ENCODE measurements at regions not wholly inside any gene's neighbourhood (a gene's known extent, or its start where the extent isn't known, plus 50 kb on each side); places are given as distances from the start of the nearest gene placed in this dataset.

- no peaks in the 10 kb centered on the region for H3K9me3 ChIP-seq (ENCODE audit: control insufficient read depth, low read length, poor library complexity, severe bottlenecking)
- H3K27ac Mint-ChIP-seq: no peak overlapping the region
- H3K4me1 Mint-ChIP-seq: no peaks in the 10 kb centered on the region
- no peak overlapping the region for H3K4me3 Mint-ChIP-seq
- H3K36me3 Mint-ChIP-seq (ENCODE audit: low read depth): no peaks in the 10 kb centered on the region
- peaks cover under 1% of the 10 kb centered on the region for H3K27me3 Mint-ChIP-seq
- no peak for ATAC-seq
- DNase-seq: no peak
Measured at GRCh38 chr2:234679741-234680687, 183.1 kb upstream of the ARL4C start.

GRCh38 chr2:234679301-234679740 lies 182.4 kb upstream of the ARL4C start:
- H3K27ac Mint-ChIP-seq: no peak overlapping the region
- no peaks in the 10 kb centered on the region for H3K36me3 Mint-ChIP-seq (ENCODE audit: low read depth)
- H3K27me3 Mint-ChIP-seq: peaks cover 7% of the 10 kb centered on the region
- DNase-seq (no peak), ATAC-seq (no peak)
- no peaks in the 10 kb centered on the region for H3K9me3 ChIP-seq (ENCODE audit: control insufficient read depth, low read length, poor library complexity, severe bottlenecking)
- no peak overlapping the region for H3K4me3 Mint-ChIP-seq
- H3K4me1 Mint-ChIP-seq: no peaks in the 10 kb centered on the region

DNA sequence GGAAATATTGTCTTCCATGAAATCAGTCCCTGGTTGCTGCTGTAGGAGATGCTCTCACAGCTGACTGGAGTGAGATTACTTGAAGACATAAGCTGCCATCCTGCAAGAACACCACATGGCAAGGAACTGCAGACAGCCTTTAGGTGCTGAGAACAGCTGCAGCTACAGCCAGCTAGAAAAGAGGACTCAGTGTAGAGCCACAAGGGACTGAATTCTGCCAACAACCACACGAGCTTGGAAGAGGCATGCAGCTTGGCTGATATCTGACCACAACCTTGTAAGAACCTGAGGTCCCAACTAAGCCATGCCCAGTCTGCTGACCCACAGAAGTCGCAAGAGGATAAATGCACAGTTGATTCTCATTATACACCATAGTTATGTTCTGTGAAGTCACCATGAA lies 181.8 kb upstream of the ARL4C start:
- ATAC-seq: no peak
- H3K27ac Mint-ChIP-seq: no peak overlapping the region
- DNase-seq: no peak
- H3K36me3 Mint-ChIP-seq (ENCODE audit: low read depth): no peaks in the 10 kb centered on the region
- peaks cover 13% of the 10 kb centered on the region for H3K27me3 Mint-ChIP-seq
- no peaks in the 10 kb centered on the region for H3K9me3 ChIP-seq (ENCODE audit: control insufficient read depth, low read length, poor library complexity, severe bottlenecking)
- H3K4me3 Mint-ChIP-seq: no peak overlapping the region
- H3K4me1 Mint-ChIP-seq: no peaks in the 10 kb centered on the region

DNA sequence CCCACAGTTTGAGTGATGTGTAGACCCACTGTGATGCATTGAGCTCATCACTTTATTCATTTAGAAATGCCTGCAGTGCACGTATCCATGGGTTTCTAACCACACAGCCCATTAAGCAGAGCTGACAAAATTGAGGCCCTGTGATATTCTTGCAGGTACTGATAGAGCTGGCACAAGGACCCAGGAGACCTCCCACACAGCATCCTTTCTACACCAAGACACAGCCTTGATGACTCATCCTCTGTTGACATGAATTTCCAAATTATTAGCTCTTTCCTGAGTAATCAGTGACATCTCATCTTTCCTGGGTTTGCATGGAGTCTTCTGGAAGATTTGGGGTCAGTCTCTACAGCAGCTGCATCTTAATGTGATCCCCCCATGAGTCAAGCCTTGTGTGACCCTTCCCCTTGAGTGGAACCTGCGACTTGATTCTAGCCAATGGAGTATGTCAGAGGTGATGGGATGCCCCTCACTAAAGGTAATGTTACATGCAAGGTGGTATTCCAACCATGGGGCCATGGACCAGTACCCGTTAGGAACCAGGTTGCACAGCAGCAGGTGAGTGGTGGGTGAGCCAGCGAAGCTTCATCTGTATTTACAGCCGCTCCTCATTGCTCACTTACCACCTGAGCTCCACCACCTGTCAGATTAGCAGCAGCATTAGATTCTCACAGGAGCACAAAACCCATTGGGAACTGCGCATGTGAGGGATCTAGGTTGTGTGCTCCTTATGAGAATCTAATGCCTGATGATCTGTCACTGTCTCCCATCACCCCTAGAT lies 181.1 kb upstream of the ARL4C start:
- H3K4me3 Mint-ChIP-seq: no peak overlapping the region
- H3K9me3 ChIP-seq (ENCODE audit: control insufficient read depth, low read length, poor library complexity, severe bottlenecking): no peaks in the 10 kb centered on the region
- ATAC-seq (no peak), DNase-seq (no peak)
- H3K27ac Mint-ChIP-seq: no peak overlapping the region
- H3K4me1 Mint-ChIP-seq: no peaks in the 10 kb centered on the region
- H3K36me3 Mint-ChIP-seq (ENCODE audit: low read depth): no peaks in the 10 kb centered on the region
- H3K27me3 Mint-ChIP-seq: peaks cover 14% of the 10 kb centered on the region

DNA sequence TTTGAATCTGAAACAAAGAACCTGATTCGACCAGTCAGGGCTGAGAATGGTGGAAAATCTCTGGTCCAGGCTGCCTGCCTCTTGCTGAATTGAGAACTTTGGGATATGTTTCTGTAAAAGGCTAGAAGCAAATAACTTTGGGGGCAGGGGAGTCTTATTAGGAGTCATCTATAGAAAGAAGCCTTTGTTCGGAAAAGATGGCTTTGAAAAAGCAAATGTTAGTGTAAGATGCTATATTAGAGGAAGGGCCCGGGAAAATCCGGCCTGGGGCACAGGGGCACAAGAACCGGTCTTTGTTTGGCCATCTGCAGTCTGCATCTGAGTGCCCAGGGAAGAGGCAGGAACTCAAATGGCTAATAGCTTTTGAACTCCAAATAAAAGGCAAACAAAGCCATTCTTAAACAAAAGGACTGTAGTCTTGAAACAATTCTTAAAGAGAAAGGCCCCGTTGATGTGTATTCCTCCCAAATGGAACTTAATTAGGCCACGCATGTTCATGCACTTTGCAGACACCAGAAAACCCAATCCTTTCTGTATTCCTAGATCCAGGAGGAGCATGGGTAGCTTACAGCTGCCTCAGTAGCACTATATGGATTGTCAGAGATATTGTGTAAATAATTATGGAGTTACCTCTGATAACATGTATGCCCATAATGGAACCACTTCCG lies 180.0 kb upstream of the ARL4C start:
- no peaks in the 10 kb centered on the region for H3K4me1 Mint-ChIP-seq
- H3K27me3 Mint-ChIP-seq: peaks cover 16% of the 10 kb centered on the region
- DNase-seq: no peak
- ATAC-seq: no peak
- H3K36me3 Mint-ChIP-seq (ENCODE audit: low read depth): no peaks in the 10 kb centered on the region
- H3K9me3 ChIP-seq (ENCODE audit: control insufficient read depth, low read length, poor library complexity, severe bottlenecking): no peaks in the 10 kb centered on the region
- H3K27ac Mint-ChIP-seq: no peak overlapping the region
- no peak overlapping the region for H3K4me3 Mint-ChIP-seq

GRCh38 chr2:234676109-234676782 lies 179.4 kb upstream of the ARL4C start:
- no peaks in the 10 kb centered on the region for H3K9me3 ChIP-seq (ENCODE audit: control insufficient read depth, low read length, poor library complexity, severe bottlenecking)
- Mint-ChIP-seq H3K27ac (no peak overlapping the region), H3K4me3 (no peak overlapping the region), H3K36me3 (ENCODE audit: low read depth) (no peaks in the 10 kb centered on the region), H3K4me1 (no peaks in the 10 kb centered on the region), H3K27me3 (peaks cover 23% of the 10 kb centered on the region)
- no peak for DNase-seq
- ATAC-seq: no peak

GRCh38 chr2:234674781-234675201 lies 177.9 kb upstream of the ARL4C start:
- Mint-ChIP-seq H3K27me3 (peaks cover 29% of the 10 kb centered on the region), H3K27ac (no peak overlapping the region), H3K36me3 (ENCODE audit: low read depth) (no peaks in the 10 kb centered on the region), H3K4me3 (no peak overlapping the region), H3K4me1 (no peaks in the 10 kb centered on the region)
- no peak for DNase-seq
- H3K9me3 ChIP-seq (ENCODE audit: control insufficient read depth, low read length, poor library complexity, severe bottlenecking): no peaks in the 10 kb centered on the region
- ATAC-seq: no peak

- Mint-ChIP-seq H3K27ac (no peak overlapping the region), H3K27me3 (peaks cover 36% of the 10 kb centered on the region), H3K4me1 (no peaks in the 10 kb centered on the region), H3K36me3 (ENCODE audit: low read depth) (no peaks in the 10 kb centered on the region), H3K4me3 (no peak overlapping the region)
- H3K9me3 ChIP-seq (ENCODE audit: control insufficient read depth, low read length, poor library complexity, severe bottlenecking): no peaks in the 10 kb centered on the region
- ATAC-seq: no peak
- DNase-seq: no peak
Measured at GRCh38 chr2:234673961-234674759, 177.3 kb upstream of the ARL4C start.

DNA sequence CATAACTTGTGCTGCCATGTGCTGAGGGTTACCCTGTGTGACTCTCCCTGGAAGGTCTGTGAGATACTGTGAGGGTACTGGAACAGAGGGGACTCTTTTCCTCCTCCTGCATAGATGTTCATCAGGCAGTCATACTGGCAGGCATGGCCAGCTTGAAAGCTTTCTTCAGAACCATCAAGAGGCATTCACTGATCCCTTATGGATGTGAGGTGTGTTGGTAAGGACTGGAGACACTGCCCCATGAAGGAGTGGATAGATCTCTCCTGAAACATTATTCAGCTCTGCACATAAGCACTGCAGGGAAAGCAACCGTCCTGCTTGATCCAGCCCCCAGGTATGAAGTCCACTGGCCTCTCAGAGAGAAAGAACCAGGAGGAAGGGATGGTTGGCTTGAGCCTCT lies 176.6 kb upstream of the ARL4C start:
- H3K36me3 Mint-ChIP-seq (ENCODE audit: low read depth): no peaks in the 10 kb centered on the region
- H3K9me3 ChIP-seq (ENCODE audit: control insufficient read depth, low read length, poor library complexity, severe bottlenecking): no peaks in the 10 kb centered on the region
- no peak overlapping the region for H3K27ac Mint-ChIP-seq
- no peak overlapping the region for H3K4me3 Mint-ChIP-seq
- DNase-seq: no peak
- H3K27me3 Mint-ChIP-seq: peaks cover 40% of the 10 kb centered on the region
- no peak for ATAC-seq
- H3K4me1 Mint-ChIP-seq: no peaks in the 10 kb centered on the region

DNA sequence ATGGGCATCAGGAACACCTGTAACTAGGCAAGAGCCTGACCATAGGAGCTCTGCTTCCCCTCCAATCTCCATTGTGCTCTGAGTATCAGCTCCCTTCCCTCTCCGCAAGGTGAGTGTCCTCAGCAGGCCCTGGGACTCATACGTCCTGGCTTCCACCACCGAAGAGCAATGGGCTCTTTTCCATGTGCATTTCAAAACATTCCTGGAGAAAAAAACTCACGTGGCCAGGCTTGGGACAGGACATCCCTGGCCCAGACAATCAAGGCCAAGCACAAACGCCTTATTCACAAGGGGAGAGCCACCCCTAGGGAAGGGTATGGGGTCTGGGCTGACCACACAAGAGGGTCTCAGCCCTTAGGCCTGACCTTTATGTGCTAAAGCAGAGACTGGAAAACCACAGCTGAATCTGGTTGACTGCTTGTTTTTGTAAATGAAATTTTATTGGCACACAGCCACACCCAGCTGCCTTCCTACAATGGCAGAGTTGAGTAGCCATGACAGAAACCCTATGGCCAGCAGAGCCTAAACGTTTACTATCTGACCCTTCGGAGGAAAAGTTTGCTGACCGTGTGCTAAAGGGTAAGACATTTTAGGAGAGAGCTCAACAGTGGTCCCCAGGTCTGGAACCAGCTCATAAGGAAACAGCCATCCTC lies 175.7 kb upstream of the ARL4C start:
- no peak for ATAC-seq
- Mint-ChIP-seq H3K27ac (no peak overlapping the region), H3K4me1 (no peaks in the 10 kb centered on the region), H3K27me3 (peaks cover 44% of the 10 kb centered on the region), H3K4me3 (no peak overlapping the region), H3K36me3 (ENCODE audit: low read depth) (no peaks in the 10 kb centered on the region)
- no peak for DNase-seq
- H3K9me3 ChIP-seq (ENCODE audit: control insufficient read depth, low read length, poor library complexity, severe bottlenecking): no peaks in the 10 kb centered on the region

GRCh38 chr2:234671716-234672115 lies 174.8 kb upstream of the ARL4C start:
- no peak for DNase-seq
- no peak overlapping the region for H3K27ac Mint-ChIP-seq
- H3K4me3 Mint-ChIP-seq: no peak overlapping the region
- no peak for ATAC-seq
- no peaks in the 10 kb centered on the region for H3K36me3 Mint-ChIP-seq (ENCODE audit: low read depth)
- no peaks in the 10 kb centered on the region for H3K4me1 Mint-ChIP-seq
- H3K27me3 Mint-ChIP-seq: peaks cover 52% of the 10 kb centered on the region
- no peaks in the 10 kb centered on the region for H3K9me3 ChIP-seq (ENCODE audit: control insufficient read depth, low read length, poor library complexity, severe bottlenecking)

DNA sequence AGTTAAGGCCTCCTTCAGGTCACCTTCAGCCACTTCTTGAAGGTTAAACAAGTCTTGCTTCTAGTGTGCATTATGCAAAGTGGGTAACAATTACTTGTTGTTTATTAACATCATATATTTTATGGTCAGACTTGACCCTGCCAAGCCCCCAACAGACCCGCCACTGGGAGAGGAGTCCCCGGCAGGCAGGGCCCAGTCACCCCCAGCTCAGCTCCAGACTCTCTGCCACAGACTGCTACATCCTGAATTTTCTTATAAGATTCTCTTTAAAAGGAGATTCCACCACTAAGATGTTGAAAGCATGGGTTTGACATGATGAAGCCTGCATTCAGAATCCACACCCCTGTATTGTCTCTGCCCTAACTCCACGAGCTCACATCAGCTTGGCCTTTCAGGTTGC lies 174.3 kb upstream of the ARL4C start:
- H3K9me3 ChIP-seq (ENCODE audit: control insufficient read depth, low read length, poor library complexity, severe bottlenecking): no peaks in the 10 kb centered on the region
- Mint-ChIP-seq H3K36me3 (ENCODE audit: low read depth) (no peaks in the 10 kb centered on the region), H3K27me3 (peaks cover 55% of the 10 kb centered on the region), H3K4me3 (no peak overlapping the region), H3K4me1 (no peaks in the 10 kb centered on the region), H3K27ac (no peak overlapping the region)
- DNase-seq (no peak), ATAC-seq (no peak)
